ENCODE measurements at regions not wholly inside any gene's neighbourhood (a gene's known extent, or its start where the extent isn't known, plus 50 kb on each side); places are given as distances from the start of the nearest gene placed in this dataset.

- TF ChIP-seq, protein P1, sequence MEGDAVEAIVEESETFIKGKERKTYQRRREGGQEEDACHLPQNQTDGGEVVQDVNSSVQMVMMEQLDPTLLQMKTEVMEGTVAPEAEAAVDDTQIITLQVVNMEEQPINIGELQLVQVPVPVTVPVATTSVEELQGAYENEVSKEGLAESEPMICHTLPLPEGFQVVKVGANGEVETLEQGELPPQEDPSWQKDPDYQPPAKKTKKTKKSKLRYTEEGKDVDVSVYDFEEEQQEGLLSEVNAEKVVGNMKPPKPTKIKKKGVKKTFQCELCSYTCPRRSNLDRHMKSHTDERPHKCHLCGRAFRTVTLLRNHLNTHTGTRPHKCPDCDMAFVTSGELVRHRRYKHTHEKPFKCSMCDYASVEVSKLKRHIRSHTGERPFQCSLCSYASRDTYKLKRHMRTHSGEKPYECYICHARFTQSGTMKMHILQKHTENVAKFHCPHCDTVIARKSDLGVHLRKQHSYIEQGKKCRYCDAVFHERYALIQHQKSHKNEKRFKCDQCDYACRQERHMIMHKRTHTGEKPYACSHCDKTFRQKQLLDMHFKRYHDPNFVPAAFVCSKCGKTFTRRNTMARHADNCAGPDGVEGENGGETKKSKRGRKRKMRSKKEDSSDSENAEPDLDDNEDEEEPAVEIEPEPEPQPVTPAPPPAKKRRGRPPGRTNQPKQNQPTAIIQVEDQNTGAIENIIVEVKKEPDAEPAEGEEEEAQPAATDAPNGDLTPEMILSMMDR (IDR thresholded peaks at IDR 0.05) = no peak
- TF ChIP-seq MAFK (IDR thresholded peaks at IDR 0.05; ENCODE audit: partially characterized antibody) = no peak
- no peak for TF ChIP-seq CHD2 (IDR thresholded peaks at IDR 0.05; ENCODE audit: low read length, partially characterized antibody)
- no peak for TF ChIP-seq PBX3 (IDR thresholded peaks at IDR 0.05)
- TF ChIP-seq PHF8 (IDR thresholded peaks at IDR 0.05; ENCODE audit: borderline replicate concordance, low read depth) = no peak
- no peak for TF ChIP-seq RAD21 (conservative IDR thresholded peaks at IDR 0.05 in 1 of 2, IDR thresholded peaks at IDR 0.05 in 1 of 2)
- TF ChIP-seq POLR2A (IDR thresholded peaks at IDR 0.05; ENCODE audit: low read length) = no peak
- TF ChIP-seq JUNB (IDR thresholded peaks at IDR 0.05) = no peak
- TF ChIP-seq REST (IDR thresholded peaks at IDR 0.05) = no peak
- TF ChIP-seq, protein P2, sequence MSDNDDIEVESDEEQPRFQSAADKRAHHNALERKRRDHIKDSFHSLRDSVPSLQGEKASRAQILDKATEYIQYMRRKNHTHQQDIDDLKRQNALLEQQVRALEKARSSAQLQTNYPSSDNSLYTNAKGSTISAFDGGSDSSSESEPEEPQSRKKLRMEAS (IDR thresholded peaks at IDR 0.05) = no peak
- TF ChIP-seq HOXB5 (CRISPR knock-in tag; IDR thresholded peaks at IDR 0.05) = no peak
- TF ChIP-seq EP300 (IDR thresholded peaks at IDR 0.05) = no peak
- no peak for TF ChIP-seq NR3C1 (IDR thresholded peaks at IDR 0.05)
- TF ChIP-seq CHD4 (IDR thresholded peaks at IDR 0.05; ENCODE audit: borderline replicate concordance) = no peak
Observed at GRCh38 chr14:44625098-44625497, 118.0 kb upstream of the FSCB start.
